Panc1 (cell line): ENCODE measurements at regions not wholly inside any gene's neighbourhood (a gene's known extent, or its start where the extent isn't known, plus 50 kb on each side); places are given as distances from the start of the nearest gene placed in this dataset.

Experiments
- ATAC-seq: fragments of 200-7000 bp; cut with Tn5 transposase; 2 replicates; pipeline ENCODE4 v1.9.1; 2020; ENCODE audit warnings: mild to moderate bottlenecking, moderate library complexity
- BruUV-seq: library from RNA; stranded (reverse); fragments of 400-500 nt; replicated peaks from 2 replicates; lab custom pipeline; 2021; lab: Mats Ljungman, UMichigan
- CTCF ChIA-PET: fragments of 300-600 bp; sonication (Branson Sonifier 250); formaldehyde crosslinking; loops from one replicate; lab custom pipeline; 2022; ENCODE audit warnings: antibody characterized with exemption; lab: Charles Lee
- POLR2A ChIA-PET: fragments of 300-600 bp; sonication (Branson Sonifier 250); formaldehyde crosslinking; loops from one replicate; lab custom pipeline; 2022; ENCODE audit warnings: antibody characterized with exemption; lab: Charles Lee
- DNase-seq: peaks from one replicate; pipeline ENCODE4 v3.0.0-alpha.2; 2010; ENCODE audit warnings: low read depth, low spot score
- H3K27ac ChIP-seq: 2 replicates; pipeline ENCODE4 v1.5.1; 2011; ENCODE audit warnings: mild to moderate bottlenecking, low read length, inconsistent platforms
- H3K27me3 ChIP-seq: fragments of 200-500 bp; sonication (Bioruptor generic); 2 replicates; pipeline ENCODE4 v1.6.0; 2014; ENCODE audit warnings: low read length, inconsistent platforms; ENCODE audit not compliant: control insufficient read depth, insufficient read depth
- H3K36me3 ChIP-seq: fragments of 200-500 bp; sonication (Bioruptor generic); 2 replicates; pipeline ENCODE4 v1.5.1; 2014; ENCODE audit warnings: inconsistent platforms, mild to moderate bottlenecking, low read length, moderate library complexity; ENCODE audit not compliant: control insufficient read depth, insufficient read depth
- H3K4me1 ChIP-seq: 2 replicates; pipeline ENCODE4 v1.5.1; 2011; ENCODE audit warnings: inconsistent platforms, mild to moderate bottlenecking, low read length, moderate library complexity; ENCODE audit not compliant: control insufficient read depth, insufficient read depth
- H3K4me3 ChIP-seq, 2 experiments: 2 replicates each; pipeline ENCODE4 v1.5.1; 2011 to 2012; ENCODE audit warnings: low read depth in 2 of 2, low read length in 2 of 2, mild to moderate bottlenecking in 2 of 2, inconsistent platforms in 1 of 2, moderate library complexity in 1 of 2
- H3K9me3 ChIP-seq: fragments of 200-500 bp; sonication (Bioruptor generic); 2 replicates; pipeline ENCODE4 v1.5.1; 2014; ENCODE audit warnings: low read depth, mild to moderate bottlenecking, inconsistent platforms, low read length, moderate library complexity; ENCODE audit not compliant: control insufficient read depth, insufficient read depth
- CTCF ChIP-seq: fragments of 450-650 bp; IDR thresholded peaks from 2 replicates; pipeline ENCODE4 v1.5.1; 2017; ENCODE audit warnings: mild to moderate bottlenecking
- POLR2AphosphoS5 ChIP-seq: IDR thresholded peaks from 2 replicates; pipeline ENCODE4 v1.6.1; 2012; ENCODE audit warnings: mild to moderate bottlenecking, low read depth, low read length, moderate library complexity
- REST ChIP-seq, 2 experiments: IDR thresholded peaks; 2 replicates each; pipeline ENCODE4 v1.6.1; 2011 to 2012; ENCODE audit warnings: low read depth in 2 of 2, control low read depth in 1 of 2, low read length in 1 of 2, mild to moderate bottlenecking in 1 of 2, moderate library complexity in 1 of 2; ENCODE audit not compliant: insufficient read depth in 1 of 2
- SIN3A ChIP-seq: IDR thresholded peaks from 2 replicates; pipeline ENCODE4 v1.6.1; 2012; ENCODE audit warnings: low read depth, mild to moderate bottlenecking, low read length, moderate library complexity, borderline replicate concordance; ENCODE audit not compliant: insufficient read depth
- TCF7L2 ChIP-seq: IDR thresholded peaks from 2 replicates; pipeline ENCODE4 v1.6.1; 2011; ENCODE audit warnings: mild to moderate bottlenecking, low read depth, low read length, inconsistent platforms
- in situ Hi-C: cut with HindIII; loops from 2 replicates; pipeline ENCODE4 v1.10.0; 2016; ENCODE audit warnings: low sequenced_read_pairs, low pct_unique_long_range_greater_than_20kb
- intact Hi-C: fragments of 100-400 bp; cut with micrococcal nuclease; formaldehyde crosslinking; loops from one replicate; pipeline ENCODE4 v1.10.0; 2022; ENCODE audit not compliant: unreplicated experiment

- Histone ChIP-seq H3K36me3 (no peaks in the 10 kb centered on the region), H3K27ac (no peak overlapping the region), H3K4me3 (no peak overlapping the region), H3K4me1 (no peaks in the 10 kb centered on the region), H3K27me3 (no peaks in the 10 kb centered on the region), H3K9me3 (no peaks in the 10 kb centered on the region)
- DNase-seq (no peak), ATAC-seq (no peak)
- ChIA-PET CTCF (no interaction called here), POLR2A (no interaction called here)
- intact Hi-C loops: no loop called here
- TF ChIP-seq POLR2AphosphoS5: no peak
- TF ChIP-seq TCF7L2: no peak
- no peak for TF ChIP-seq SIN3A
- no peak for TF ChIP-seq REST (IDR thresholded peaks at IDR 0.05; ENCODE audit: insufficient read depth in 1 of 2, low read depth in 2 of 2, low read length in 1 of 2)
- TF ChIP-seq CTCF: no peak
- in situ Hi-C loops: no loop called here
- BruUV-seq: no TSS peak
Observed at GRCh38 chr1:189779034-189779433, 698.6 kb downstream of the BRINP3 start.

- no peak for DNase-seq
- POLR2A ChIA-PET: no interaction called here
- in situ Hi-C loops (no loop called here), intact Hi-C loops (no loop called here)
- no peak for ATAC-seq
- no TSS peak for BruUV-seq
- TF ChIP-seq TCF7L2 (no peak), SIN3A (no peak), CTCF (no peak), REST (IDR thresholded peaks at IDR 0.05; ENCODE audit: insufficient read depth in 1 of 2, low read depth in 2 of 2, low read length in 1 of 2) (no peak), POLR2AphosphoS5 (no peak)
- no peaks in the 10 kb centered on the region for H3K4me1 ChIP-seq
- H3K4me3 ChIP-seq: no peak overlapping the region
- CTCF ChIA-PET: no interaction called here
- no peaks in the 10 kb centered on the region for H3K27me3 ChIP-seq
- no peaks in the 10 kb centered on the region for H3K36me3 ChIP-seq
- H3K27ac ChIP-seq: no peak overlapping the region
- H3K9me3 ChIP-seq: no peaks in the 10 kb centered on the region
Observed at GRCh38 chr1:189782295-189782694, 695.4 kb downstream of the BRINP3 start.
